GM19452 (cell line): ENCODE measurements at regions not wholly inside any gene's neighbourhood (a gene's known extent, or its start where the extent isn't known, plus 50 kb on each side); places are given as distances from the start of the nearest gene placed in this dataset.
"Not testable (repeated sequence)": the region's sequence is repeated elsewhere in the genome, so short reads cannot be mapped to it uniquely, and the experiment has no call there.

Experiments used
- ATAC-seq: cut with Tn5 transposase; IDR thresholded peaks from one replicate; pipeline ENCODE4 v1.9.1; 2021; ENCODE audit not compliant: unreplicated experiment

GRCh38 chrY:7879245-7879644 is 967.7 kb upstream of the AMELY start:
- no peak for ATAC-seq

- no peak for ATAC-seq
These were observed 967.2 kb upstream of the AMELY start for GRCh38 chrY:7878719-7879118.

- no peak for ATAC-seq
These were observed 965.9 kb upstream of the AMELY start for GRCh38 chrY:7877458-7877857.

GRCh38 chrY:7874080-7874479 is 962.5 kb upstream of the AMELY start:
- ATAC-seq = no peak

- ATAC-seq = no peak
These were observed 959.9 kb upstream of the AMELY start for GRCh38 chrY:7871304-7871932.

- no peak for ATAC-seq
These were observed 955.4 kb upstream of the AMELY start for GRCh38 chrY:7866976-7867375.

GRCh38 chrY:7860781-7861614 is 949.4 kb upstream of the AMELY start:
- ATAC-seq = no peak

- no peak for ATAC-seq
These were observed 938.6 kb upstream of the AMELY start for GRCh38 chrY:7850191-7850590.

- no peak for ATAC-seq
These were observed 934.2 kb upstream of the AMELY start for GRCh38 chrY:7845776-7846175.

- no peak for ATAC-seq
These were observed 925.5 kb upstream of the AMELY start for GRCh38 chrY:7837046-7837445.

GRCh38 chrY:7836366-7836765 is 924.8 kb upstream of the AMELY start:
- ATAC-seq = no peak

GRCh38 chrY:7835416-7835815 is 923.9 kb upstream of the AMELY start:
- no peak for ATAC-seq

- no peak for ATAC-seq
These were observed 922.7 kb upstream of the AMELY start for GRCh38 chrY:7834284-7834683.

GRCh38 chrY:7830881-7831280 is 919.3 kb upstream of the AMELY start:
- ATAC-seq = not testable (repeated sequence)

GRCh38 chrY:7826533-7826932 is 915.0 kb upstream of the AMELY start:
- no peak for ATAC-seq

- ATAC-seq = no peak
These were observed 914.3 kb upstream of the AMELY start for GRCh38 chrY:7825874-7826273.

GRCh38 chrY:7821295-7822035 is 909.9 kb upstream of the AMELY start:
- no peak for ATAC-seq

- no peak for ATAC-seq
These were observed 907.4 kb upstream of the AMELY start for GRCh38 chrY:7818924-7819323.

GRCh38 chrY:7816567-7816966 is 905.0 kb upstream of the AMELY start:
- no peak for ATAC-seq

- ATAC-seq = no peak
These were observed 904.4 kb upstream of the AMELY start for GRCh38 chrY:7815921-7816320.

GRCh38 chrY:7815285-7815684 is 903.7 kb upstream of the AMELY start:
- no peak for ATAC-seq

- ATAC-seq = no peak
These were observed 902.8 kb upstream of the AMELY start for GRCh38 chrY:7814361-7814760.
